ENCODE measurements at regions not wholly inside any gene's neighbourhood (a gene's known extent, or its start where the extent isn't known, plus 50 kb on each side); places are given as distances from the start of the nearest gene placed in this dataset.

DNA sequence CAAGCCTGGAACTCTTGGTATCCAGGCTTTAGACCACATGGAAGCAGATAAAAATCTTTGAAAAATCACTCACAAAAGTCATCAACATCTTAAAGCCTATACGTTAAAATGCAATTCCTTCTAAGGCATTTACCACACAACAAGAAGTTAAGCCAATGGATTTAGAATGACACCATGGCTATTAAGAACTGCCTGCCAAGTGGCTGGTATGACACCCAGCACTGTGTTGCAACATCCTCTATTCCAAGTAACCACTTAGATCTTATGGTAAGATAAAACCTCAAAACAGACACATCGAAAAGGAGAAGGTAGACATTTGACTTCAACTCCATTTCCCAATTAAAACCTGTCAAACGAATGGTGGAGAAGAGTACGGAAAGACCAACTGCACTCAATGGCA lies 344.2 kb upstream of the SLC30A5 start:
- DNase-seq (ENCODE audit: low read depth): no peak
- no peaks in the 10 kb centered on the region for H3K27me3 ChIP-seq (ENCODE audit: control insufficient read depth, insufficient read depth, low read length)
- ChIA-PET POLR2A (no interaction called here), CTCF (no interaction called here)
- H3K4me3 ChIP-seq (ENCODE audit: low read depth, low read length): no peak overlapping the region
- H3K36me3 ChIP-seq (ENCODE audit: control insufficient read depth, insufficient read depth, low read length): no peaks in the 10 kb centered on the region
- TF ChIP-seq, protein P1, sequence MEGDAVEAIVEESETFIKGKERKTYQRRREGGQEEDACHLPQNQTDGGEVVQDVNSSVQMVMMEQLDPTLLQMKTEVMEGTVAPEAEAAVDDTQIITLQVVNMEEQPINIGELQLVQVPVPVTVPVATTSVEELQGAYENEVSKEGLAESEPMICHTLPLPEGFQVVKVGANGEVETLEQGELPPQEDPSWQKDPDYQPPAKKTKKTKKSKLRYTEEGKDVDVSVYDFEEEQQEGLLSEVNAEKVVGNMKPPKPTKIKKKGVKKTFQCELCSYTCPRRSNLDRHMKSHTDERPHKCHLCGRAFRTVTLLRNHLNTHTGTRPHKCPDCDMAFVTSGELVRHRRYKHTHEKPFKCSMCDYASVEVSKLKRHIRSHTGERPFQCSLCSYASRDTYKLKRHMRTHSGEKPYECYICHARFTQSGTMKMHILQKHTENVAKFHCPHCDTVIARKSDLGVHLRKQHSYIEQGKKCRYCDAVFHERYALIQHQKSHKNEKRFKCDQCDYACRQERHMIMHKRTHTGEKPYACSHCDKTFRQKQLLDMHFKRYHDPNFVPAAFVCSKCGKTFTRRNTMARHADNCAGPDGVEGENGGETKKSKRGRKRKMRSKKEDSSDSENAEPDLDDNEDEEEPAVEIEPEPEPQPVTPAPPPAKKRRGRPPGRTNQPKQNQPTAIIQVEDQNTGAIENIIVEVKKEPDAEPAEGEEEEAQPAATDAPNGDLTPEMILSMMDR (IDR thresholded peaks at IDR 0.05; ENCODE audit: insufficient read depth, low read depth, low read length): no peak

DNA sequence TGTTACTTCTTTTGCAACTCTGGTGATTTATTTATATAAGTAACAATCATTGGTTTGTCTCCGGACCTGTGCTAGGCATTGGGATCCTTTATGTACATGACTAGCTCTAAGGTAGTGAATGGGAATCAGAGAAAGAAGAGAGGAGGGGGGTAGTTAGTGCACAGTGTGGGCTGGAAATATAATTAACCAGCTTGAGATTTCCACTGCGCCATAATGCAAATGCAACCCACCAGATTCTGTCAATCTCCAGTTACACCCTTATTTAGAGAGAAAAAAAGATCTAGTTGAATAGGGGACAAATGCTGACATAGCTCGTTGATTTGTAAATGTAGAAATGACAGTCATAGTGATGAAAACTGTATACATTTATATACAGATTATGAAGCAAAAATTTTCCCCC lies 342.2 kb upstream of the SLC30A5 start:
- TF ChIP-seq, protein P1 (IDR thresholded peaks at IDR 0.05; ENCODE audit: insufficient read depth, low read depth, low read length): no peak
- DNase-seq (ENCODE audit: low read depth): no peak
- Histone ChIP-seq H3K36me3 (ENCODE audit: control insufficient read depth, insufficient read depth, low read length) (no peaks in the 10 kb centered on the region), H3K27me3 (ENCODE audit: control insufficient read depth, insufficient read depth, low read length) (no peaks in the 10 kb centered on the region), H3K4me3 (ENCODE audit: low read depth, low read length) (no peak overlapping the region)
- CTCF ChIA-PET: interaction anchor here (0.8 to 1.0 kb wide), 2 partner anchors 8 to 20 kb away, joined by 4 read pairs; no protein-coding TSS in a partner anchor
- POLR2A ChIA-PET: no interaction called here

DNA sequence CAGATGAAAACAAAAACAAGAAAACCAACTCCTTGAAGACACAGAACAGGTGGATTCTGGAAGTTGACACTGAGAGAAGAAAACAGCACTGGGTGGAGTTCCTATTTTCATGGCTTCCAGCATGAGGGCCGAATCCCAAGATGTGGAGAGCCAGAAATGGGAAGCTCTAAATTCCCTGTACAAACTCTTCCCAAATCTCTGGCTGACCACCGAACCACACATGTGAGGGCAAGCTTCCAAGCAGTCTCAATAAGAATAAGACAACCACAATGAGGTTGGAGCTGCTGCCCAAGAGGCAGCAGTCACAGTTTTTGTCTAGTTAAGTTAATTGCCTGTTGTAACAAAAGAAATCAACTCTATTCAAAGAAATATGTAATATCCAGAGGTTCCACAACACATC lies 339.3 kb upstream of the SLC30A5 start:
- no peak for DNase-seq (ENCODE audit: low read depth)
- no peak overlapping the region for H3K4me3 ChIP-seq (ENCODE audit: low read depth, low read length)
- ChIA-PET CTCF (interaction anchor here (0.9 kb wide), 1 partner anchor 9 kb away, joined by 3 read pairs; no protein-coding TSS in a partner anchor), POLR2A (no interaction called here)
- H3K36me3 ChIP-seq (ENCODE audit: control insufficient read depth, insufficient read depth, low read length): no peaks in the 10 kb centered on the region
- no peaks in the 10 kb centered on the region for H3K27me3 ChIP-seq (ENCODE audit: control insufficient read depth, insufficient read depth, low read length)
- TF ChIP-seq, protein P1 (IDR thresholded peaks at IDR 0.05; ENCODE audit: insufficient read depth, low read depth, low read length): no peak

DNA sequence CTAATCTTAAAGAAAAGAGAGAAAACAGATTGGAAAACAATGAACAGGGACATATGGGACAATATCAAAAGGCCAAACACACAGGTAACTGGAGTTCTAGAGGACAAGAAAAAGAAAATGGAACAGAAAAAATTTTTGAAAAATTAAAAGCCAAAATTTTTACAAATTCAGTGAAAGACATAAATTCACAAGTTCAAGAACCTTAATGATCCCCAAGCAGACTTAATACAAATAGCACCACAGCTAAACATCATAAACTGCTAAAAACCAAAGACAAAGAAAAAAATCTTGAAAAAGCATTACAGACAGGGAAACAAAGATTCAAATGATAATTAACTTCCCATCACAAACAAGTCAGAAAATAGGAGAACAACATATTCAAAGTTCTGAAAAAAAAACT lies 338.5 kb upstream of the SLC30A5 start:
- TF ChIP-seq, protein P1 (IDR thresholded peaks at IDR 0.05; ENCODE audit: insufficient read depth, low read depth, low read length): no peak
- ChIA-PET CTCF (no interaction called here), POLR2A (no interaction called here)
- Histone ChIP-seq H3K36me3 (ENCODE audit: control insufficient read depth, insufficient read depth, low read length) (no peaks in the 10 kb centered on the region), H3K4me3 (ENCODE audit: low read depth, low read length) (no peak overlapping the region), H3K27me3 (ENCODE audit: control insufficient read depth, insufficient read depth, low read length) (no peaks in the 10 kb centered on the region; the same call in 1 of the 2 replicates)
- DNase-seq (ENCODE audit: low read depth): no peak

DNA sequence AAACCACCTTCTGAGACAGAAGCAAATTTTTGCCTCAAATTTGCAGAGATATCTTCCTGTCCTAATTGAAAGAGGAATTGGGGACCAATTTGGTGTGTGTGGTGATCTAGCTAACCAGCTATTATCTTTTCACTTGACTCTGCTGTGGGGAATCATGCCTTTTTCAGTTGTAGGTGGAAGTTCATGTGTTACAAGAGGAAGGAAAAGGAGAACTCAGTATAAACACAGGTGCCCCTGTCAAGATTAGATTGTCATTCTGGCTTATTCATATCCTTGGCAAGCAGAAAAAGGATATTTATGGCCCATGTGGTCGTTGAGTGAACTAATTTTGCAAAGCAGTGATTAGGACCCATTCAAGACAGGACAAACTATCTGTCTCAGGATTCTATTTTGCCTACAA lies 336.8 kb upstream of the SLC30A5 start:
- ChIA-PET CTCF (no interaction called here), POLR2A (no interaction called here)
- TF ChIP-seq, protein P1 (IDR thresholded peaks at IDR 0.05; ENCODE audit: insufficient read depth, low read depth, low read length): no peak
- no peak for DNase-seq (ENCODE audit: low read depth)
- Histone ChIP-seq H3K27me3 (ENCODE audit: control insufficient read depth, insufficient read depth, low read length) (no peaks in the 10 kb centered on the region; the same call in 1 of the 2 replicates), H3K4me3 (ENCODE audit: low read depth, low read length) (no peak overlapping the region), H3K36me3 (ENCODE audit: control insufficient read depth, insufficient read depth, low read length) (no peaks in the 10 kb centered on the region)

All from BJ (cell line).